ENCODE measurements at regions not wholly inside any gene's neighbourhood (a gene's known extent, or its start where the extent isn't known, plus 50 kb on each side); places are given as distances from the start of the nearest gene placed in this dataset.

DNA sequence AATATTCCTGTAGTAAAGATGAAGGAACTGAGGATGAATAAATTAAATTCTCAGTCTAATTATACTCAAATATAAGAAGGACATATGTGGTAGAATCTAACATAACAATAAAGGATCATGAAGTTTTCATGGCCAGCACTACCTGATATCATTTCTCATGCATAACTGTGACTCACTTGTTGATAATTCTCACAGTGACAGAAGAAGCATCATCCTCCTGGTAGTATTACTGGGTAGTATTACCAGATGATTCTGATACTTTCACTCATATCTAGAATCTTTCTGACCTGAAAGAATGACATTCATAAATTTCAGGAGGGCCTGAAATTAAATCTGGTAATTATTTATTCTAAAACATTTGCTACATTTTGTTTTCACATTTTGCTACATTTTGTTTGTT is 1375.0 kb downstream of the EPHA7 start:
- Histone ChIP-seq H3K36me3 (ENCODE audit: insufficient read depth, low read length) (no peaks in the 10 kb centered on the region), H3K4me3 (ENCODE audit: low read length) (no peak overlapping the region), H4K20me1 (ENCODE audit: insufficient read depth) (no peaks in the 10 kb centered on the region), H3K27ac (ENCODE audit: low read length) (no peak overlapping the region), H3K79me2 (replicated peaks; ENCODE audit: insufficient read depth, low read length) (no peaks in the 10 kb centered on the region), H3K9me2 (ENCODE audit: insufficient read depth, low read length) (no peaks in the 10 kb centered on the region), H3K9ac (ENCODE audit: low read length) (no peak overlapping the region), H3F3A (ENCODE audit: insufficient read depth, low read length, poor library complexity, severe bottlenecking) (no peaks in the 10 kb centered on the region), H3K9me3 (ENCODE audit: low read length) (no peaks in the 10 kb centered on the region), H3K4me2 (ENCODE audit: low read length) (no peak overlapping the region), H3K27me3 (ENCODE audit: insufficient read depth, low read depth, low read length) (no peaks in the 10 kb centered on the region), H2AFZ (ENCODE audit: low read depth, low read length) (no peak overlapping the region)
- no peak for TF ChIP-seq EZH2 (IDR thresholded peaks at IDR 0.05; ENCODE audit: borderline replicate concordance, insufficient read depth, low read length, poor library complexity, severe bottlenecking)
- no peak for TF ChIP-seq POLR2AphosphoS5 (IDR thresholded peaks at IDR 0.05)
- TF ChIP-seq SMC3 (conservative IDR thresholded peaks at IDR 0.05; ENCODE audit: poor library complexity): no peak
- TF ChIP-seq TAF1 (IDR thresholded peaks at IDR 0.05; ENCODE audit: low read depth): no peak
- TF ChIP-seq, protein P1, sequence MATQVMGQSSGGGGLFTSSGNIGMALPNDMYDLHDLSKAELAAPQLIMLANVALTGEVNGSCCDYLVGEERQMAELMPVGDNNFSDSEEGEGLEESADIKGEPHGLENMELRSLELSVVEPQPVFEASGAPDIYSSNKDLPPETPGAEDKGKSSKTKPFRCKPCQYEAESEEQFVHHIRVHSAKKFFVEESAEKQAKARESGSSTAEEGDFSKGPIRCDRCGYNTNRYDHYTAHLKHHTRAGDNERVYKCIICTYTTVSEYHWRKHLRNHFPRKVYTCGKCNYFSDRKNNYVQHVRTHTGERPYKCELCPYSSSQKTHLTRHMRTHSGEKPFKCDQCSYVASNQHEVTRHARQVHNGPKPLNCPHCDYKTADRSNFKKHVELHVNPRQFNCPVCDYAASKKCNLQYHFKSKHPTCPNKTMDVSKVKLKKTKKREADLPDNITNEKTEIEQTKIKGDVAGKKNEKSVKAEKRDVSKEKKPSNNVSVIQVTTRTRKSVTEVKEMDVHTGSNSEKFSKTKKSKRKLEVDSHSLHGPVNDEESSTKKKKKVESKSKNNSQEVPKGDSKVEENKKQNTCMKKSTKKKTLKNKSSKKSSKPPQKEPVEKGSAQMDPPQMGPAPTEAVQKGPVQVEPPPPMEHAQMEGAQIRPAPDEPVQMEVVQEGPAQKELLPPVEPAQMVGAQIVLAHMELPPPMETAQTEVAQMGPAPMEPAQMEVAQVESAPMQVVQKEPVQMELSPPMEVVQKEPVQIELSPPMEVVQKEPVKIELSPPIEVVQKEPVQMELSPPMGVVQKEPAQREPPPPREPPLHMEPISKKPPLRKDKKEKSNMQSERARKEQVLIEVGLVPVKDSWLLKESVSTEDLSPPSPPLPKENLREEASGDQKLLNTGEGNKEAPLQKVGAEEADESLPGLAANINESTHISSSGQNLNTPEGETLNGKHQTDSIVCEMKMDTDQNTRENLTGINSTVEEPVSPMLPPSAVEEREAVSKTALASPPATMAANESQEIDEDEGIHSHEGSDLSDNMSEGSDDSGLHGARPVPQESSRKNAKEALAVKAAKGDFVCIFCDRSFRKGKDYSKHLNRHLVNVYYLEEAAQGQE (IDR thresholded peaks at IDR 0.05; ENCODE audit: borderline replicate concordance): no peak
- no peak for TF ChIP-seq EP300 (conservative IDR thresholded peaks at IDR 0.05; ENCODE audit: poor library complexity, severe bottlenecking)
- TF ChIP-seq RAD21 (conservative IDR thresholded peaks at IDR 0.05): no peak

DNA sequence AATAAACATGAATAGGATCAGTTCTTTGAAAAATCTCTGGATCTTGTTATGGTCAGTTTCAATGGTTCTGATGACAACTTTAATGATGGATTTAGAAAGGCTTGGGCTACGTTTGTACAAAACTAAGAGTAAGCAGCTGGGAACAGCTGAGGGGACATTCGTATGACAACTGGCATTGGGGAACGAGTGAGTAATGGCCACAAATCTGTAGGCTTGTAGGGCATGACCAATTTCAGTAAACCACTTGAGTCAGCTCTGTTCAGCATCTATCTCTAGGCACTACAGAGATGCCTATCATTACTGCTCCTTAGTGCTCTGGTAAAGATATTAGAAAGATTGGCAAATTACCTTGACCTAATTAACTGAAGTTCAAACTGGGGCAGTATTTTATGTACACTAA is 1375.6 kb downstream of the EPHA7 start:
- Histone ChIP-seq H3K79me2 (replicated peaks; ENCODE audit: insufficient read depth, low read length) (no peaks in the 10 kb centered on the region), H3K36me3 (ENCODE audit: insufficient read depth, low read length) (no peaks in the 10 kb centered on the region), H3K9ac (ENCODE audit: low read length) (no peak overlapping the region), H4K20me1 (ENCODE audit: insufficient read depth) (no peaks in the 10 kb centered on the region), H3F3A (ENCODE audit: insufficient read depth, low read length, poor library complexity, severe bottlenecking) (no peaks in the 10 kb centered on the region), H3K9me3 (ENCODE audit: low read length) (no peaks in the 10 kb centered on the region), H3K9me2 (ENCODE audit: insufficient read depth, low read length) (no peaks in the 10 kb centered on the region), H3K4me2 (ENCODE audit: low read length) (no peak overlapping the region), H3K27ac (ENCODE audit: low read length) (no peak overlapping the region), H3K4me3 (ENCODE audit: low read length) (no peak overlapping the region), H3K27me3 (ENCODE audit: insufficient read depth, low read depth, low read length) (no peaks in the 10 kb centered on the region), H2AFZ (ENCODE audit: low read depth, low read length) (no peak overlapping the region)
- no peak for TF ChIP-seq RAD21 (conservative IDR thresholded peaks at IDR 0.05)
- TF ChIP-seq, protein P1 (IDR thresholded peaks at IDR 0.05; ENCODE audit: borderline replicate concordance): no peak
- TF ChIP-seq MXI1 (conservative IDR thresholded peaks at IDR 0.05; ENCODE audit: poor library complexity, severe bottlenecking): no peak
- TF ChIP-seq EZH2 (IDR thresholded peaks at IDR 0.05; ENCODE audit: borderline replicate concordance, insufficient read depth, low read length, poor library complexity, severe bottlenecking): no peak
- no peak for TF ChIP-seq EP300 (conservative IDR thresholded peaks at IDR 0.05; ENCODE audit: poor library complexity, severe bottlenecking)
- no peak for TF ChIP-seq POLR2AphosphoS5 (IDR thresholded peaks at IDR 0.05)
- TF ChIP-seq TAF1 (IDR thresholded peaks at IDR 0.05; ENCODE audit: low read depth): no peak
- TF ChIP-seq, protein P2, sequence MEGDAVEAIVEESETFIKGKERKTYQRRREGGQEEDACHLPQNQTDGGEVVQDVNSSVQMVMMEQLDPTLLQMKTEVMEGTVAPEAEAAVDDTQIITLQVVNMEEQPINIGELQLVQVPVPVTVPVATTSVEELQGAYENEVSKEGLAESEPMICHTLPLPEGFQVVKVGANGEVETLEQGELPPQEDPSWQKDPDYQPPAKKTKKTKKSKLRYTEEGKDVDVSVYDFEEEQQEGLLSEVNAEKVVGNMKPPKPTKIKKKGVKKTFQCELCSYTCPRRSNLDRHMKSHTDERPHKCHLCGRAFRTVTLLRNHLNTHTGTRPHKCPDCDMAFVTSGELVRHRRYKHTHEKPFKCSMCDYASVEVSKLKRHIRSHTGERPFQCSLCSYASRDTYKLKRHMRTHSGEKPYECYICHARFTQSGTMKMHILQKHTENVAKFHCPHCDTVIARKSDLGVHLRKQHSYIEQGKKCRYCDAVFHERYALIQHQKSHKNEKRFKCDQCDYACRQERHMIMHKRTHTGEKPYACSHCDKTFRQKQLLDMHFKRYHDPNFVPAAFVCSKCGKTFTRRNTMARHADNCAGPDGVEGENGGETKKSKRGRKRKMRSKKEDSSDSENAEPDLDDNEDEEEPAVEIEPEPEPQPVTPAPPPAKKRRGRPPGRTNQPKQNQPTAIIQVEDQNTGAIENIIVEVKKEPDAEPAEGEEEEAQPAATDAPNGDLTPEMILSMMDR (IDR thresholded peaks at IDR 0.05; ENCODE audit: poor library complexity, severe bottlenecking): no peak
- no peak for TF ChIP-seq SMC3 (conservative IDR thresholded peaks at IDR 0.05; ENCODE audit: poor library complexity)
